IPS-NIHi11 (cell line): ENCODE measurements at regions not wholly inside any gene's neighbourhood (a gene's known extent, or its start where the extent isn't known, plus 50 kb on each side); places are given as distances from the start of the nearest gene placed in this dataset.

Experiments
- DNase-seq: peaks from one replicate; pipeline ENCODE4 v3.0.0; 2012; ENCODE audit warnings: mixed read lengths, low spot score

DNA sequence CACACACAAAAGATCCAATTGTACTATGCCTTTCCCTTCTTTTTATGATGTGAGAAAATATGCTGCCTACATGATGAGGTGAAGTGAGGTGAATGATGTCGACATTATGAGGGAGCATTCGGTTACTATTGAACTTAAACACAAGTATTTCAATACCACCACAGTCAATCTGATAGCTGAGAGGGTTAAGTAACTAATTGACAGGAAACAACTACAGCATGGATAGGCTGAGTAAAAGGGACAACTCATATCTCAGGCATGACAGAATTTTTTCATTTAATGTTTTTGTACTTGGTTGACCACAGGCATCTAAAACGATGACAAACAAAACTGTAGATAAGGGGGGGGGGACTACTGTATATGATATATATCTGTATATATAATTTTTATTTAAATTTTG, 488.9 kb downstream of the SH2D4B start:
- no peak for DNase-seq

GRCh38 chr10:81027223-81027622, 489.5 kb downstream of the SH2D4B start:
- no peak for DNase-seq

DNA sequence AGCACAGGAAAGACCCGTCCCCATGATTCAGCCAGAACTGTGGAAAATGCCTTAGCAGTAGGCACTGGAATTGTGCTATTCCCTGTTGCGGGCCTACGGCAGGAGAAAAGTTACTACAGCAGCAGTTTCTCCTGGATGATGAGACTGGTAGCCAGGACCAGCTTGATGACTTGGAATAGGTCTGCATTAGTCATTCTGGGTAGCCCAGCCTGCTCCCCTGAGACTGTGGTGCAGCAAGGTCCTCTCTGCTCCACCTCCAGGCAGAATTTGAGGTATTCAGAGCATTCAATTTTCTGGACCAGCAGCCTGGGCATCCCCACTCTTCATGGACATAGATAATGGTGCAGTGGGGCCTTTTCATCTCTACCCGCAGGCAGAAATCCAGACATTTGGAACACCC, 490.0 kb downstream of the SH2D4B start:
- no peak for DNase-seq

- DNase-seq = no peak
Measured at GRCh38 chr10:81031774-81032173, 494.1 kb downstream of the SH2D4B start.

DNA sequence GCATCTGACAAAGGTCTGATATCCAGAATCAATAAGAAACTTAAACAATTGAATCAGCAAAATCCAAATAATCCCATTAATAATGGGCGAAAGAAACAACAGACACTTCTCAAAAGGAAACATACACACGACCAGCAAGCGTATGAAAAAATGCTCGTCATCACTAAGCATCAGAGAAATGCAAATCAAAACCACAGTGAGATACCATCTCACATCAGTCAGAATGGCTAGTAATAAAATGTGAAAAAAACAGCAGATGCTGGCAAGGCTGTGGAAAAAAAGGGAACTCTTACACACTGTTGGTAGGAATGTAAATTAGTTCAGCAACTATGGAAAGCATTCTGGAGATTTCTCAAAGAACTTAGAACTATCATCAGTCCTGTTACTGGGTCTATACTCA, 496.7 kb downstream of the SH2D4B start:
- DNase-seq = no peak

- no peak for DNase-seq
Measured at GRCh38 chr10:81036257-81036656, 498.6 kb downstream of the SH2D4B start.

DNA sequence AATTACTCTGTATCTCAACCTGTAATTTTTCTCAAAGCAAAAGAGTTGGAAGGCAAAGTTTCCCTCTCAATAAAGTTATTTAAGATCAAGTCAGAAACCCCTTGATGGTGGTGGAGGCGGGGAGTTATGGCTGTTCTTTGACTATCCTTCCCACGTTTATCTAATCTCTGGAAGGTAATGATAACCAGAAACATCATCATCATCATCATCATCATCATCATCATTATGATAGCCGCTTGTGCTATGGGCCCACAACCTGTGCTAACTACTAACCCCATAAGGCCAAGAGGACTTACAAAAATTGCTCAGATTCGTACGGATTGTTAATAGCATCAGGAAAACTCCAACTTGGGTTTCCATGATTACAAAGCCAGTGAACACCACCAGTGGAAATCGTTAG, 502.3 kb downstream of the SH2D4B start:
- DNase-seq = no peak

DNA sequence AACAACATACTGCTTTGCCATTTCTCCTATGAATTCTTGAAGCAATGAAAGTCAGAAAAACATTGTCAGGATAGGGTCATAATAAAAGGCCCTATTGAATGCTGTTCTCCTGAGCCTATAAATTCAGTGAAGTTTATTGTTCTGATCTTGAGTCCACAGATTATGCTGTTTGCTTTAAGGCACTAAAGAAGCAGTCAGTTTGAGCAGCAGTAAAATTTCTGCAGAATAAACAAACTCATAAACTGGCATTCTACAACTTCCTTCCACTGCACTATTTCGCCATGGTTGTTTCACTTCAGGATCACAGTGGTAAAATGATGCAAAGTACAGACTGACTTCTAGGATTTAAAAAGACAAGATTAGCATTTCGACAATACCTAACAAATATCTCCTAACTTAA, 503.2 kb downstream of the SH2D4B start:
- no peak for DNase-seq

- DNase-seq = no peak
Measured at GRCh38 chr10:81042647-81043046, 504.9 kb downstream of the SH2D4B start.

GRCh38 chr10:81065474-81065873, 527.8 kb downstream of the SH2D4B start:
- no peak for DNase-seq

DNA sequence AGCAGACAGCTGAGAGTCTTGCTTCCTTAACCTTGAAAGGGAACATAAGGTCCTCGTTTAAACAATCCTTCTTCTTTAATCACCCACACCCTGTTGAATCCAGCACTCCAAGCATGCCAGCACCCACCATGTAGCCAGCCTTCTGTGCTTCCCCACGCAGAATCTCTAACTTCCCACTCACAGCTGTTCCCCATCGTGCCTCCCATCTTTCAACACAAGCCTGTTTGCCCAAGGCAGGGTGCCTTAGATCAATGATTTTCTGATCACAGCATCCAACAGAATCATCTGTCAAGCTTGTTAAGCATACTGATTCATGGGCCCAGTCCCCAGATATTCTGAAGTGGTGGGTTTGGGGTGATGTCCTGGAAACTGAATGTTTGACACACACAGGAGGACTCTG, 530.8 kb downstream of the SH2D4B start:
- DNase-seq = no peak

- DNase-seq = no peak
Measured at GRCh38 chr10:81071087-81071796, 533.5 kb downstream of the SH2D4B start.

DNA sequence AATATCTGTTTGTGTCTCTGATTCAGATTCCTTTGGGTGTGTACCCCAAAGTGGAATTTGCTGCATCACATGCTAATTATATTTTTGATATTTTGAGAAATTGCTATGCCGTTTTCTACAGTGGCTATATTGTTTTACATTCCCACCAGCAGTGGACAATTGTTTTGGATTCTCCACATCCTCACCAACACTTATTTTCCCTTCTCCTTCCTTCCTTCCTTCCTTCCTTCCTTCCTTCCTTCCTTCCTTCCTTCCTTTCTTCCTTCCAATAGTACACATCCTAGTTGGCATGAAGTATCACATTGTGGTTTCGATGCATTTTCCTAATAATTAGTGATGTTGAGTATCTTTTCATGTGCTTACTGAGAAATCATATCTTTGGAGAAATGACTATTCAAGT, 535.5 kb downstream of the SH2D4B start:
- DNase-seq = no peak

DNA sequence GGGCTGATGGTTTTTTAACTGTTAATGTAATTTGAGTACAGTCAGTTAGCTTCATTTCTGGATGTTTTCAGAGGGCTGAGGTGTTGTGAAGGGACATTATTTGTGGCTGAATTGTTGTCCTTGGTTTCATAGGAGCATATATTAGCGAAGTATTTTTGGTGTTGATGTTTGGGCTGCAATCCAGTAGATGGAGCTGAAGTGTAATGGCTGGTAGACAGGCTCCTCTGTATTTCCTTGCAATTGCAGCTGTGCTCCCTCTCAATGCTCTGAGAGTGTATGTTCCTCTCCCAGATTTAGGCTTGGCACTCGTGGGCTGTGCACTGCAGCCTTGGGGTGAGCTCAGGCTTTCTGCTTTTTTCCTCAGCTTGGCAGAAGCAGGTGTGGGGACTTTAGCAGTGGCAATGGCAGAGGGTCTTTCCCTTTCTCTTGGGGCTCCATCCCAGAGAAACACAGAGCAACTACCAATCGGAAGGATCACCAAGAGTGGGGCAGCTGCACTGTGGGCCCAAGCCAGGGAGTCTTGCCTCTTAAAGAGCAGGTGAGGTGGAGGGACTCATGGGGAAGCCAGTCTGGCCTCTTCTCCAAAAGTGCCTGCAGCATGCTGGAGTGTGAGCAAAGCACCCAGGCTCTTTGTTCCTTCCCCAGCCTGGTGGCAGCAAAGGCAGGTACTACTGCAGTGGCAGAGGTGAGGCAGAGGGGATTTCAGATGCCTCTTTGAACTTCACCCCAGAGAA, 544.4 kb downstream of the SH2D4B start:
- DNase-seq = peak; percentile 16

DNA sequence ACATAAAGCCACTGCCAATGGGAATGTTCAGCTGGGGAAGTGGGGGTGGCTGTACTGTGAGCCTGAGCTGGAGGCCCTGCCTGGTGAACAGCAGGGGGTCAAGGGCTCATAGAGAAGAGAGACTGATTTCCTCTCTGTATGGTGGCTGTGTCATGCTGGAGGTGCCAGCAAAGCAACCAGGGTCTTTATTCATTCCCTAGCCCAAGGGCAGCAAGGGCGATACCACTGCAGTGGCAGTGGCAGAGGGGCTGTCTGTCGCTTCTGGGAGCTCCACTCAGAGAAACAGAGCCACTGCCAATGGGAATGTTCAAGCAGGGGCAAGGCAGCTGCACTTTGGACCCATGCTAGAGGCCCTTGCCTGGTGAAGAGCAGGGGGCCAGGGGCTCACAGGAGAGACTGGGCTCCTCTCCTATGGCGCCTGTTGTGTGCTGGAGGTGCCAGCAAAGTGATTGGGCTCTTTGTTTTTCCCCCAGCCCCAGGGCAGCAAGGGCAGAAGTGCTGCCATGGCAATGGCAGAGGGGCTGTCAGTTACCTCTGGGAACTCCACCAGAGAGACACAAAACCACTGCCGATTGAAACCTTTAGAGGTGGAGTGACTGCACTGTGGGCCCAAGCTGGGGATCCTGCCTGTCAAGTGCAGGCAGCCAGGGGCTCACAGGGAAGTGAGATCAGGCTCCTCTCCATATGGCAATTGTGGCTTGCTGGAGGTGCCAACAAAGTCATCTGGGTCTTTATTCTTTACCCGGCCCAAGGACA, 545.1 kb downstream of the SH2D4B start:
- DNase-seq = no peak

- DNase-seq = no peak
Measured at GRCh38 chr10:81093056-81093455, 555.4 kb downstream of the SH2D4B start.

DNA sequence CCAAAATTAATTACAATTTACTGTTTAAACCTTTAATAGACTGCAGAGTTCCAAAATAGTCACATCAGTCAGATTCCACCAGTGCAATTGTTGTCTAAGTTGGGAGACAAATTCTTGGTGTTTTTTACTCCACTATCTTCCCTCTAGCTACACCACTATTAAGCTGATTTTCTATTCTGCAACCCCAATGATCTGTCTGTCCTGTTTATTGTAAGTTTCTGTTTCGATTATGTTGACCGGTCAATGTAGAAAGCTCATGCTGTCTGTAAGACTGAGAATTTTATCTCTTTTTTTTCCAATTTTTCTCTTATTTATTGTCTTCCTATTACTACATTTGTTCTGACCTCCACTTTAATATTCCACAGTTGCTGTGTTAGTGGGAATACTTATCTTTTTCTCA, 557.5 kb downstream of the SH2D4B start:
- DNase-seq = no peak

DNA sequence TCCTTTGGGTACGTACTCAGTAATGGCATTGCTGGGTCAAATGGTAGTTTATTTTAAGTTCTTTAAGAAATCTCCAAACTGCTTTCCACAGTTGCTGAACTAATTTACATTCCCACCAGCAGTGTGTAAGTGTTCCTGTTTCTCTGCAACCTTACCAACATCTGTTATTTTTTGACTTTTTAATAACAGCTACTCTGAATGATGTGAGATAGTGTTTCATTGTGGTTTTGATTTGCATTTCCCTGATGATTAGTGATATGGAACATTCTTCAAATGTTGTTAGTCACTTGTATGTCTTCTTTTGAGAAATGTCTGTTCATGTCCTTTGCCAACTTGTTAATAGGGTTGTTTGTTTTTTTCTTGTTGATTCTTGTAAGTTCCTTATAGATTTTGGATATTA, 558.9 kb downstream of the SH2D4B start:
- DNase-seq = no peak

DNA sequence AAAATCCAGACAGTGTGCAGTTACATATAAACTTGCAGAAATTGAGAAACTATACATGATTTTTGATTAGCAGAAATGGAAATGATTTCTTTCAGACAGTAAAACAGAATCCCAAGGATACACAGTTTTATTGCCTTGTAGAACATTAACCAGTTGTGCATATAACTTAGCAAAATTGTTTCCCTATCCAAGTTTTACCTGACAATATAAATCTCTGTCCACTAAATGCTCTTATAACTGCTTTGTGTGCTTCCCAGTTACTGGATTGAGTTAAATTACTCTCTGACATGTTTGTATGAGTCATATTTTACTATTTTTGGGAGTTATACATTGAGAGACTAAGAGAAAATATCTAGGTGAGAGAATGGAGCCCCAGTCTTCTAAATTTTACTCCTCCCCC, 563.4 kb downstream of the SH2D4B start:
- DNase-seq = no peak

GRCh38 chr10:81104494-81104893, 566.8 kb downstream of the SH2D4B start:
- no peak for DNase-seq

GRCh38 chr10:81108516-81109199, 571.0 kb downstream of the SH2D4B start:
- no peak for DNase-seq

- no peak for DNase-seq
Measured at GRCh38 chr10:81109200-81109752, 571.6 kb downstream of the SH2D4B start.
